GM12878 (cell line): ENCODE measurements at regions not wholly inside any gene's neighbourhood (a gene's known extent, or its start where the extent isn't known, plus 50 kb on each side); places are given as distances from the start of the nearest gene placed in this dataset.

ENCODE experiments used
- ATAC-seq: fragments of 200-7000 bp; cut with Tn5 transposase; 3 replicates; pipeline ENCODE4 v1.9.1; 2020; ENCODE audit warnings: mild to moderate bottlenecking, moderate library complexity
- BruUV-seq: library from RNA; stranded (reverse); fragments of 400-500 nt; replicated peaks from 2 replicates; lab custom pipeline; 2021; lab: Mats Ljungman, UMichigan
- CTCF ChIA-PET: fragments of 300-600 bp; sonication (Branson Sonifier 250); formaldehyde crosslinking; extraction: SDS; loops from one replicate; lab custom pipeline; 2021; ENCODE audit warnings: inconsistent platforms; lab: Yijun Ruan, JAX
- POLR2A ChIA-PET: fragments of 350-600 bp; formaldehyde crosslinking; extraction: SDS; loops from one replicate; lab custom pipeline; 2021; ENCODE audit warnings: inconsistent platforms; lab: Charles Lee
- RAD21 ChIA-PET: fragments of 300-600 bp; sonication (Branson Sonifier 250); formaldehyde crosslinking; loops from one replicate; lab custom pipeline; 2023; ENCODE audit warnings: antibody characterized with exemption; ENCODE audit not compliant: unreplicated experiment; lab: Charles Lee
- SMC1A ChIA-PET: fragments of 300-600 bp; sonication (Branson Sonifier 250); formaldehyde crosslinking; loops from one replicate; lab custom pipeline; 2023; ENCODE audit not compliant: unreplicated experiment, uncharacterized antibody; lab: Charles Lee
- DNase-seq: peaks from one replicate; pipeline ENCODE4 v3.0.0-alpha.2; 2011; ENCODE audit warnings: low read depth, low spot score
- FAIRE-seq: peaks from 3 replicates; lab custom pipeline; 2011; peaks lifted over from hg19 to GRCh38; lab: Jason Lieb, UNC
- H2AFZ ChIP-seq: 2 replicates; pipeline ENCODE4 v1.6.0; 2011; ENCODE audit warnings: low read depth, low read length, control low read depth; ENCODE audit not compliant: control insufficient read depth
- H3K27ac ChIP-seq: 2 replicates; pipeline ENCODE4 v1.5.1; 2011; ENCODE audit warnings: control low read depth; ENCODE audit not compliant: control insufficient read depth, insufficient read depth
- H3K27me3 ChIP-seq, 2 experiments: replicated peaks in 1 of 2; 2 replicates each; pipeline versions ENCODE4 v1.6.0 to v1.6.1; 2011; ENCODE audit warnings: low read length in 1 of 2; ENCODE audit not compliant: control insufficient read depth in 2 of 2, insufficient read depth in 2 of 2
- H3K36me3 ChIP-seq, 2 experiments: 2 replicates each; pipeline ENCODE4 v1.5.1; 2011; ENCODE audit warnings: low read length in 1 of 2; ENCODE audit not compliant: control insufficient read depth in 2 of 2, insufficient read depth in 2 of 2
- H3K4me1 ChIP-seq: 2 replicates; pipeline ENCODE4 v1.6.1; 2011; ENCODE audit warnings: mild to moderate bottlenecking, low read length, moderate library complexity, mixed read lengths; ENCODE audit not compliant: control insufficient read depth, insufficient read depth
- H3K4me2 ChIP-seq: 2 replicates; pipeline ENCODE4 v1.6.0; 2011; ENCODE audit warnings: control low read depth; ENCODE audit not compliant: control insufficient read depth, insufficient read depth
- H3K4me3 ChIP-seq: fragments of 200-600 bp; sonication (generic); 2 replicates; pipeline ENCODE4 v1.5.1; 2016
- H3K79me2 ChIP-seq: 2 replicates; pipeline ENCODE4 v1.6.0; 2011; ENCODE audit warnings: low read length; ENCODE audit not compliant: control insufficient read depth, insufficient read depth
- H3K9ac ChIP-seq: 2 replicates; pipeline ENCODE4 v1.8.0; 2011; ENCODE audit warnings: low read length, control low read depth, mixed read lengths; ENCODE audit not compliant: control insufficient read depth, insufficient read depth
- H3K9me3 ChIP-seq: replicated peaks from 3 replicates; pipeline ENCODE4 v1.5.1; 2011; ENCODE audit warnings: mild to moderate bottlenecking, low read length; ENCODE audit not compliant: control insufficient read depth, insufficient read depth
- H4K20me1 ChIP-seq: 2 replicates; pipeline ENCODE4 v1.6.0; 2011; ENCODE audit not compliant: control insufficient read depth, insufficient read depth
- ASH2L ChIP-seq: fragments of 300-600, 200-600 bp; sonication (generic); IDR thresholded peaks from 2 replicates; pipeline ENCODE4 v1.6.1; 2017; ENCODE audit warnings: low read depth, mild to moderate bottlenecking, borderline replicate concordance
- BMI1 ChIP-seq: fragments of 450-650 bp; IDR thresholded peaks from 2 replicates; pipeline ENCODE4 v1.6.1; 2016; ENCODE audit warnings: mild to moderate bottlenecking, moderate library complexity, borderline replicate concordance
- LARP7 ChIP-seq: fragments of 450-650 bp; IDR thresholded peaks from 2 replicates; pipeline ENCODE4 v1.6.1; 2017; ENCODE audit warnings: mild to moderate bottlenecking
- ZBTB33 ChIP-seq: fragments of 450-650 bp; IDR thresholded peaks from 2 replicates; pipeline ENCODE4 v1.6.1; 2017; ENCODE audit warnings: mild to moderate bottlenecking
- ZNF24 ChIP-seq: fragments of 450-650 bp; IDR thresholded peaks from 2 replicates; pipeline ENCODE4 v1.6.1; 2017; ENCODE audit warnings: antibody characterized with exemption, mild to moderate bottlenecking
- ZSCAN29 ChIP-seq: fragments of 450-650 bp; IDR thresholded peaks from 2 replicates; pipeline ENCODE4 v1.6.1; 2017; ENCODE audit warnings: mild to moderate bottlenecking, moderate library complexity
- WGBS: methylation state at CpG from one replicate; pipeline ENCODE4 v1.1.6; 2016; ENCODE audit warnings: low lambda C conversion rate; ENCODE audit not compliant: insufficient replicate concordance, insufficient coverage; ENCODE audit errors: missing lambda C conversion rate; 5-methylcytosine and 5-hydroxymethylcytosine counted together
- in situ Hi-C: fragments of 300-500 bp; cut with MboI; formaldehyde crosslinking; loops from 9 replicates; pipeline ENCODE4 v1.14.3; 2018; ENCODE audit warnings: mixed read lengths
- intact Hi-C: fragments of 100-400 bp; cut with micrococcal nuclease; formaldehyde crosslinking; loops from one replicate; pipeline ENCODE4 v1.14.2; 2022; ENCODE audit not compliant: unreplicated experiment
- TF ChIP-seq, protein P1 (sequence below): fragments of 450-650 bp; formaldehyde crosslinking; IDR thresholded peaks from 2 replicates; pipeline ENCODE4 v1.4.0; 2020; ENCODE audit warnings: mild to moderate bottlenecking, moderate library complexity

DNA sequence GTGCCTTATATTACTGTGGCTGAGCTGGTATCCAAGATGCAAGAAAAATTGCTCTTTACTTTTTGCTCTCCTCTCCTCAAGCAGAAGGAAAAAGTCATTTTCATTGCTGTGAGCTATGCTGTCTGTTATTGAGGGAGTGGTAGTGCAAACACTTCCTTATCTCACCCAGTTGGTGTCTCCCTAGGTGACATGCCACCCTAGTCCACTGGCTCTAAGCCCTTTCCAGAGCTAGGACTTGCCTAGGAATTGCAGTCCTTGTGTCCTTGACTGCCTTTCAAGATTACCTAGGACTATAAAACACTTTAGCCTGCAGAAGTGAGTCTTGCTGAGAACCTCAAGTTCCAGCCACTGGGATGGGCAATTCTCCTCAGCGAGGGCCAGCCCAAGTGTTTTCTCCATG is 458.3 kb downstream of the MRPL39 start:
- SMC1A ChIA-PET, result interaction anchor here (1.5 kb wide), 1 partner anchor 39 kb away, joined by 4 read pairs; no protein-coding TSS in a partner anchor
- CTCF ChIA-PET, result no interaction called here
- Histone ChIP-seq H3K9me3 (no peaks in the 10 kb centered on the region; the same call in 2 of the 3 replicates), H3K4me2 (no peak overlapping the region), H2AFZ (no peak overlapping the region), H3K9ac (no peak overlapping the region), H3K27me3 (no peaks in the 10 kb centered on the region)
- in situ Hi-C loops, result no loop called here
- ATAC-seq (no peak), FAIRE-seq (no peak), DNase-seq (no peak)
- RAD21 ChIA-PET, result no interaction called here
- WGBS, result 40% methylated on average over 1 of the region's 1 CpG
- intact Hi-C loops, result no loop called here
- TF ChIP-seq BMI1, result no peak
- TF ChIP-seq LARP7, result no peak
- no peak for TF ChIP-seq ZNF24
- TF ChIP-seq, protein P1, sequence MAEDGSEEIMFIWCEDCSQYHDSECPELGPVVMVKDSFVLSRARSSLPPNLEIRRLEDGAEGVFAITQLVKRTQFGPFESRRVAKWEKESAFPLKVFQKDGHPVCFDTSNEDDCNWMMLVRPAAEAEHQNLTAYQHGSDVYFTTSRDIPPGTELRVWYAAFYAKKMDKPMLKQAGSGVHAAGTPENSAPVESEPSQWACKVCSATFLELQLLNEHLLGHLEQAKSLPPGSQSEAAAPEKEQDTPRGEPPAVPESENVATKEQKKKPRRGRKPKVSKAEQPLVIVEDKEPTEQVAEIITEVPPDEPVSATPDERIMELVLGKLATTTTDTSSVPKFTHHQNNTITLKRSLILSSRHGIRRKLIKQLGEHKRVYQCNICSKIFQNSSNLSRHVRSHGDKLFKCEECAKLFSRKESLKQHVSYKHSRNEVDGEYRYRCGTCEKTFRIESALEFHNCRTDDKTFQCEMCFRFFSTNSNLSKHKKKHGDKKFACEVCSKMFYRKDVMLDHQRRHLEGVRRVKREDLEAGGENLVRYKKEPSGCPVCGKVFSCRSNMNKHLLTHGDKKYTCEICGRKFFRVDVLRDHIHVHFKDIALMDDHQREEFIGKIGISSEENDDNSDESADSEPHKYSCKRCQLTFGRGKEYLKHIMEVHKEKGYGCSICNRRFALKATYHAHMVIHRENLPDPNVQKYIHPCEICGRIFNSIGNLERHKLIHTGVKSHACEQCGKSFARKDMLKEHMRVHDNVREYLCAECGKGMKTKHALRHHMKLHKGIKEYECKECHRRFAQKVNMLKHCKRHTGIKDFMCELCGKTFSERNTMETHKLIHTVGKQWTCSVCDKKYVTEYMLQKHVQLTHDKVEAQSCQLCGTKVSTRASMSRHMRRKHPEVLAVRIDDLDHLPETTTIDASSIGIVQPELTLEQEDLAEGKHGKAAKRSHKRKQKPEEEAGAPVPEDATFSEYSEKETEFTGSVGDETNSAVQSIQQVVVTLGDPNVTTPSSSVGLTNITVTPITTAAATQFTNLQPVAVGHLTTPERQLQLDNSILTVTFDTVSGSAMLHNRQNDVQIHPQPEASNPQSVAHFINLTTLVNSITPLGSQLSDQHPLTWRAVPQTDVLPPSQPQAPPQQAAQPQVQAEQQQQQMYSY (CRISPR knock-in tag), result no peak
- TF ChIP-seq ZSCAN29, result no peak
- no peak for TF ChIP-seq ASH2L
- no peak for TF ChIP-seq ZBTB33
- TF ChIP-seq, all 136 proteins: peak for 0
- Histone ChIP-seq H3K79me2 (no peaks in the 10 kb centered on the region), H3K36me3 (no peaks in the 10 kb centered on the region), H3K4me3 (no peak overlapping the region), H3K4me1 (no peaks in the 10 kb centered on the region), H4K20me1 (no peaks in the 10 kb centered on the region), H3K27ac (no peak overlapping the region)
- BruUV-seq, result no TSS peak
- POLR2A ChIA-PET, result no interaction called here
